SK-N-SH (cell line): ENCODE measurements at regions not wholly inside any gene's neighbourhood (a gene's known extent, or its start where the extent isn't known, plus 50 kb on each side); places are given as distances from the start of the nearest gene placed in this dataset.

Experiments
- CTCF ChIA-PET: fragments of 300-600, 350-600 bp; formaldehyde crosslinking; extraction: SDS; loops from one replicate; lab custom pipeline; 2021; lab: Yijun Ruan, JAX
- POLR2A ChIA-PET: fragments of 350-600 bp; sonication (Branson Sonifier 250); formaldehyde crosslinking; extraction: SDS; loops from one replicate; lab custom pipeline; 2020; ENCODE audit warnings: antibody characterized with exemption, inconsistent platforms; lab: Yijun Ruan, JAX
- DNase-seq: peaks from one replicate; pipeline ENCODE4 v3.0.0; 2012
- H2AFZ ChIP-seq: fragments of 200-600 bp; sonication (generic); 2 replicates; pipeline ENCODE4 v1.8.1; 2016; ENCODE audit warnings: antibody characterized with exemption, mild to moderate bottlenecking, low read depth
- H3F3A ChIP-seq: fragments of 200-600 bp; sonication (generic); replicated peaks from 2 replicates; pipeline ENCODE3; 2016; ENCODE audit warnings: antibody characterized with exemption, mild to moderate bottlenecking; ENCODE audit not compliant: insufficient read depth
- H3K27ac ChIP-seq, 2 experiments: fragments of 200-500 bp in 1 of 2; fragments of 200-600 bp in 1 of 2; sonication (Bioruptor generic) in 1 of 2; sonication (generic), shearing (Covaris generic) in 1 of 2; 2 replicates each; pipeline versions ENCODE4 v1.5.1 to v1.6.1; 2014 to 2016; ENCODE audit warnings: low read depth in 2 of 2, inconsistent platforms in 1 of 2, low read length in 1 of 2, mild to moderate bottlenecking in 1 of 2, mixed read lengths in 1 of 2
- H3K27me3 ChIP-seq: fragments of 200-600 bp; sonication (generic), shearing (Covaris generic); 2 replicates; pipeline ENCODE4 v1.6.1; 2016; ENCODE audit warnings: mixed run types; ENCODE audit not compliant: insufficient read depth
- H3K36me3 ChIP-seq, 2 experiments: fragments of 200-500 bp in 1 of 2; fragments of 200-600 bp in 1 of 2; sonication (Bioruptor generic) in 1 of 2; sonication (generic) in 1 of 2; replicated peaks in 1 of 2; 2 replicates each; pipeline versions ENCODE3 to v1.5.1; 2014 to 2016; ENCODE audit warnings: low read length in 1 of 2, mild to moderate bottlenecking in 1 of 2; ENCODE audit not compliant: insufficient read depth in 2 of 2, control insufficient read depth in 1 of 2
- H3K4me1 ChIP-seq, 2 experiments: fragments of 200-500 bp in 1 of 2; fragments of 200-600 bp in 1 of 2; sonication (Bioruptor generic) in 1 of 2; sonication (generic), shearing (Covaris generic) in 1 of 2; 2 replicates each; pipeline versions ENCODE4 v1.5.1 to v1.6.1; 2014 to 2016; ENCODE audit warnings: low read depth in 1 of 2, low read length in 1 of 2, mixed run types in 1 of 2; ENCODE audit not compliant: insufficient read depth in 2 of 2, control insufficient read depth in 1 of 2
- H3K4me2 ChIP-seq: fragments of 200-600 bp; sonication (generic), shearing (Covaris generic); 2 replicates; pipeline ENCODE4 v1.6.1; 2017; ENCODE audit warnings: mixed run types
- H3K4me3 ChIP-seq, 2 experiments: fragments of 200-500 bp in 1 of 2; fragments of 200-600 bp in 1 of 2; sonication (Bioruptor generic) in 1 of 2; sonication (generic), shearing (Covaris generic) in 1 of 2; 2 replicates each; pipeline versions ENCODE4 v1.5.1 to v1.8.1; 2014 to 2016; ENCODE audit warnings: low read depth in 2 of 2, inconsistent platforms in 1 of 2, low read length in 1 of 2, mild to moderate bottlenecking in 1 of 2, mixed read lengths in 1 of 2, moderate library complexity in 1 of 2
- H3K79me2 ChIP-seq: fragments of 200-600 bp; sonication (generic); 2 replicates; pipeline ENCODE4 v1.8.1; 2017; ENCODE audit warnings: mild to moderate bottlenecking; ENCODE audit not compliant: insufficient read depth
- H3K9ac ChIP-seq: fragments of 200-600 bp; sonication (generic); 2 replicates; pipeline ENCODE4 v1.6.1; 2017; ENCODE audit warnings: mixed run types
- H3K9me2 ChIP-seq: fragments of 200-600 bp; sonication (generic); 2 replicates; pipeline ENCODE4 v1.6.1; 2017; ENCODE audit warnings: mixed run types
- H3K9me3 ChIP-seq: fragments of 200-600 bp; sonication (generic); 2 replicates; pipeline ENCODE4 v1.6.1; 2017; ENCODE audit warnings: mixed run types, mild to moderate bottlenecking, moderate library complexity
- H4K20me1 ChIP-seq: fragments of 200-600 bp; sonication (generic); 2 replicates; pipeline ENCODE4 v1.6.1; 2017; ENCODE audit warnings: mild to moderate bottlenecking, mixed run types; ENCODE audit not compliant: insufficient read depth
- CHD2 ChIP-seq: fragments of 150-350 bp; IDR thresholded peaks from 2 replicates; pipeline ENCODE4 v1.6.1; 2018; ENCODE audit warnings: low read length; ENCODE audit not compliant: partially characterized antibody
- ELF1 ChIP-seq: IDR thresholded peaks from 2 replicates; pipeline ENCODE4 v1.4.0; 2012
- EP300 ChIP-seq, 2 experiments: IDR thresholded peaks; 2 replicates each; pipeline versions ENCODE4 v1.4.0 to v1.6.1; 2012; ENCODE audit warnings: borderline replicate concordance in 1 of 2, low read depth in 1 of 2, low read length in 1 of 2
- FOXJ3 ChIP-seq: sonication (generic); formaldehyde crosslinking; IDR thresholded peaks from 2 replicates; pipeline ENCODE4 v1.5.1; 2020; ENCODE audit warnings: mild to moderate bottlenecking, missing genetic modification reagents
- GATA2 ChIP-seq: sonication (generic); formaldehyde crosslinking; IDR thresholded peaks from 2 replicates; pipeline ENCODE4 v1.5.0; 2020; ENCODE audit warnings: mild to moderate bottlenecking, missing genetic modification reagents
- JUND ChIP-seq: IDR thresholded peaks from 2 replicates; pipeline ENCODE4 v1.4.0; 2012
- MEF2A ChIP-seq: IDR thresholded peaks from 2 replicates; pipeline ENCODE4 v1.4.0; 2012; ENCODE audit warnings: low read depth, borderline replicate concordance
- NFIC ChIP-seq: IDR thresholded peaks from 2 replicates; pipeline ENCODE4 v1.4.0; 2012; ENCODE audit warnings: borderline replicate concordance
- NRF1 ChIP-seq: IDR thresholded peaks from 2 replicates; pipeline ENCODE4 v1.6.1; 2012; ENCODE audit warnings: low read depth, mild to moderate bottlenecking, low read length
- RXRA ChIP-seq: IDR thresholded peaks from 2 replicates; pipeline ENCODE4 v1.4.0; 2012; ENCODE audit warnings: low read depth, mild to moderate bottlenecking, borderline replicate concordance
- WGBS: methylation state at CpG from one replicate; pipeline ENCODE4 v1.1.6; 2017; ENCODE audit warnings: low lambda C conversion rate; 5-methylcytosine and 5-hydroxymethylcytosine counted together
- TF ChIP-seq, protein P1 (sequence below): IDR thresholded peaks from 2 replicates; pipeline ENCODE4 v1.4.0; 2012; ENCODE audit warnings: low read depth, borderline replicate concordance
- TF ChIP-seq, protein P2 (sequence below): fragments of 200-600 bp; sonication (generic); IDR thresholded peaks from 2 replicates; pipeline ENCODE4 v1.6.1; 2017; ENCODE audit warnings: antibody characterized with exemption, mild to moderate bottlenecking, moderate library complexity
- TF ChIP-seq, protein P3 (sequence below): IDR thresholded peaks from 2 replicates; pipeline ENCODE4 v1.6.1; 2012; ENCODE audit warnings: mild to moderate bottlenecking, low read depth, low read length, moderate library complexity
- TF ChIP-seq, protein P4 (sequence below): IDR thresholded peaks from 2 replicates; pipeline ENCODE4; 2012
- TF ChIP-seq, protein P5 (sequence below): IDR thresholded peaks from 2 replicates; pipeline ENCODE4 v1.4.0; 2012; ENCODE audit warnings: low read depth, borderline replicate concordance
- TF ChIP-seq, protein P6 (sequence below): IDR thresholded peaks from 2 replicates; pipeline ENCODE4 v1.4.0; 2012; ENCODE audit warnings: low read depth

DNA sequence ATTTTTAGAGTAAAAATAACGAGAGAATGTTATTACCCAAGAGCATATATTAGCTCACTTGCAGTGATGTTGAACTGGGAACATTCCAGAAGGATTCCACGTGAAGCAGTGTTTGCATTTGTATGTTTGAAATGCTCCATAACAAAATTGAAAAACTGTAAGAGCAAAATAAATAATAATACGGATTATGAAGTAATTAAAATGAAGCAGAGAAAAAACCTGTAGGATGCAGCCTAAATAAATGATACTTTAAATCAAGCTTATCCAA is 203.3 kb downstream of the BAMBI start (continued):
- TF ChIP-seq, protein P1, sequence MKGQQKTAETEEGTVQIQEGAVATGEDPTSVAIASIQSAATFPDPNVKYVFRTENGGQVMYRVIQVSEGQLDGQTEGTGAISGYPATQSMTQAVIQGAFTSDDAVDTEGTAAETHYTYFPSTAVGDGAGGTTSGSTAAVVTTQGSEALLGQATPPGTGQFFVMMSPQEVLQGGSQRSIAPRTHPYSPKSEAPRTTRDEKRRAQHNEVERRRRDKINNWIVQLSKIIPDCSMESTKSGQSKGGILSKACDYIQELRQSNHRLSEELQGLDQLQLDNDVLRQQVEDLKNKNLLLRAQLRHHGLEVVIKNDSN, result no peak
- TF ChIP-seq NFIC, result no peak
- TF ChIP-seq, protein P2, sequence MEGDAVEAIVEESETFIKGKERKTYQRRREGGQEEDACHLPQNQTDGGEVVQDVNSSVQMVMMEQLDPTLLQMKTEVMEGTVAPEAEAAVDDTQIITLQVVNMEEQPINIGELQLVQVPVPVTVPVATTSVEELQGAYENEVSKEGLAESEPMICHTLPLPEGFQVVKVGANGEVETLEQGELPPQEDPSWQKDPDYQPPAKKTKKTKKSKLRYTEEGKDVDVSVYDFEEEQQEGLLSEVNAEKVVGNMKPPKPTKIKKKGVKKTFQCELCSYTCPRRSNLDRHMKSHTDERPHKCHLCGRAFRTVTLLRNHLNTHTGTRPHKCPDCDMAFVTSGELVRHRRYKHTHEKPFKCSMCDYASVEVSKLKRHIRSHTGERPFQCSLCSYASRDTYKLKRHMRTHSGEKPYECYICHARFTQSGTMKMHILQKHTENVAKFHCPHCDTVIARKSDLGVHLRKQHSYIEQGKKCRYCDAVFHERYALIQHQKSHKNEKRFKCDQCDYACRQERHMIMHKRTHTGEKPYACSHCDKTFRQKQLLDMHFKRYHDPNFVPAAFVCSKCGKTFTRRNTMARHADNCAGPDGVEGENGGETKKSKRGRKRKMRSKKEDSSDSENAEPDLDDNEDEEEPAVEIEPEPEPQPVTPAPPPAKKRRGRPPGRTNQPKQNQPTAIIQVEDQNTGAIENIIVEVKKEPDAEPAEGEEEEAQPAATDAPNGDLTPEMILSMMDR, result no peak
- no peak for TF ChIP-seq MEF2A
- no peak for TF ChIP-seq EP300 (IDR thresholded peaks at IDR 0.05; ENCODE audit: borderline replicate concordance in 1 of 2, low read depth in 1 of 2, low read length in 1 of 2)
- TF ChIP-seq, protein P3, sequence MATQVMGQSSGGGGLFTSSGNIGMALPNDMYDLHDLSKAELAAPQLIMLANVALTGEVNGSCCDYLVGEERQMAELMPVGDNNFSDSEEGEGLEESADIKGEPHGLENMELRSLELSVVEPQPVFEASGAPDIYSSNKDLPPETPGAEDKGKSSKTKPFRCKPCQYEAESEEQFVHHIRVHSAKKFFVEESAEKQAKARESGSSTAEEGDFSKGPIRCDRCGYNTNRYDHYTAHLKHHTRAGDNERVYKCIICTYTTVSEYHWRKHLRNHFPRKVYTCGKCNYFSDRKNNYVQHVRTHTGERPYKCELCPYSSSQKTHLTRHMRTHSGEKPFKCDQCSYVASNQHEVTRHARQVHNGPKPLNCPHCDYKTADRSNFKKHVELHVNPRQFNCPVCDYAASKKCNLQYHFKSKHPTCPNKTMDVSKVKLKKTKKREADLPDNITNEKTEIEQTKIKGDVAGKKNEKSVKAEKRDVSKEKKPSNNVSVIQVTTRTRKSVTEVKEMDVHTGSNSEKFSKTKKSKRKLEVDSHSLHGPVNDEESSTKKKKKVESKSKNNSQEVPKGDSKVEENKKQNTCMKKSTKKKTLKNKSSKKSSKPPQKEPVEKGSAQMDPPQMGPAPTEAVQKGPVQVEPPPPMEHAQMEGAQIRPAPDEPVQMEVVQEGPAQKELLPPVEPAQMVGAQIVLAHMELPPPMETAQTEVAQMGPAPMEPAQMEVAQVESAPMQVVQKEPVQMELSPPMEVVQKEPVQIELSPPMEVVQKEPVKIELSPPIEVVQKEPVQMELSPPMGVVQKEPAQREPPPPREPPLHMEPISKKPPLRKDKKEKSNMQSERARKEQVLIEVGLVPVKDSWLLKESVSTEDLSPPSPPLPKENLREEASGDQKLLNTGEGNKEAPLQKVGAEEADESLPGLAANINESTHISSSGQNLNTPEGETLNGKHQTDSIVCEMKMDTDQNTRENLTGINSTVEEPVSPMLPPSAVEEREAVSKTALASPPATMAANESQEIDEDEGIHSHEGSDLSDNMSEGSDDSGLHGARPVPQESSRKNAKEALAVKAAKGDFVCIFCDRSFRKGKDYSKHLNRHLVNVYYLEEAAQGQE, result no peak

DNA sequence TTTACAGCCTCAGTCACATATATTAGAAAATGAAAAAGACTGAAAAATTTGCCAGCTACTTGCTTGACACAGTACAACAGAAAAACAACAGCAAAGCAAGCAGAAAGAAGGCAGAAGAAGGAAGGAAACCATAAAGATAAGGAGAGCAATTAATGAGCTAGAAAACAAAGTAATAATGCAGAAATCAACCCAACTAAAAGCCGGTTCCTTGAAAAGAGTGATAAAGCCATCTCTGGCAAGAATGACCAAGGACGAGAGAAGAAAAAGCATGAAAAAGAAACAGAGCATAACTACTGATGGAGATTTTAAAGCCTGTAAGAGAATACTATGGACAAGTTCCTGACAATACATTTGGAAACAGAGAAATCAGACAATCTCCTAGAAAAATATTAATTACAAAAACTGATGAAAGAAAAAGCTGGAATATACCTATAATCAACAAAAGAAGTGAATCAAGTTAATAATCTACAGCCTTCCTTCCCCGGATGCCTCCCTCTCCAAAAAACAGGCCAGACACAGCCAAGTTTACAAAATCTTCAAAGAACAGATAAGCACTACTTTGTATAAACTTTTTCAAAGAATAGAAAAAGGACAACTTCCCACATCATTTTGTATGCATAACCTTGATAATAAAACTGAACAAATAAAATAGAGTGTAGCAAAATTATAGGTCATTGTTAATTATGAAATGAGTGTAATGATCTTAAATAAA is 204.0 kb downstream of the BAMBI start:
- Histone ChIP-seq H3K9me2 (no peaks in the 10 kb centered on the region), H3K27me3 (no peaks in the 10 kb centered on the region), H3K36me3 (no peaks in the 10 kb centered on the region), H3K27ac (no peak overlapping the region), H4K20me1 (no peaks in the 10 kb centered on the region), H3K9ac (no peak overlapping the region), H3K4me2 (no peak overlapping the region), H3K4me1 (peaks cover 2 to 3% of the 10 kb centered on the region in 2 experiments; a peak in 3 of 4 replicates), H3F3A (no peaks in the 10 kb centered on the region), H2AFZ (no peak overlapping the region), H3K79me2 (no peaks in the 10 kb centered on the region), H3K4me3 (no peak overlapping the region), H3K9me3 (no peaks in the 10 kb centered on the region)
- WGBS, result 65% methylated on average over 3 of the region's 3 CpGs
- ChIA-PET CTCF (interaction anchor here (0.7 to 2.3 kb wide), 4 partner anchors 10 to 31 kb away, joined by 3 to 4 read pairs (median 3); no protein-coding TSS in a partner anchor), POLR2A (no interaction called here)
- no peak for DNase-seq
- TF ChIP-seq GATA2 (CRISPR knock-in tag) (no peak), NFIC (no peak), NRF1 (no peak), CHD2 (no peak), FOXJ3 (CRISPR knock-in tag) (no peak), JUND (no peak), ELF1 (no peak), RXRA (no peak)
- TF ChIP-seq, protein P4, sequence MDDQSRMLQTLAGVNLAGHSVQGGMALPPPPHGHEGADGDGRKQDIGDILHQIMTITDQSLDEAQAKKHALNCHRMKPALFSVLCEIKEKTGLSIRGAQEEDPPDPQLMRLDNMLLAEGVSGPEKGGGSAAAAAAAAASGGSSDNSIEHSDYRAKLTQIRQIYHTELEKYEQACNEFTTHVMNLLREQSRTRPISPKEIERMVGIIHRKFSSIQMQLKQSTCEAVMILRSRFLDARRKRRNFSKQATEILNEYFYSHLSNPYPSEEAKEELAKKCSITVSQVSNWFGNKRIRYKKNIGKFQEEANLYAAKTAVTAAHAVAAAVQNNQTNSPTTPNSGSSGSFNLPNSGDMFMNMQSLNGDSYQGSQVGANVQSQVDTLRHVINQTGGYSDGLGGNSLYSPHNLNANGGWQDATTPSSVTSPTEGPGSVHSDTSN, result no peak
- TF ChIP-seq, protein P3, result no peak
- TF ChIP-seq, protein P5, sequence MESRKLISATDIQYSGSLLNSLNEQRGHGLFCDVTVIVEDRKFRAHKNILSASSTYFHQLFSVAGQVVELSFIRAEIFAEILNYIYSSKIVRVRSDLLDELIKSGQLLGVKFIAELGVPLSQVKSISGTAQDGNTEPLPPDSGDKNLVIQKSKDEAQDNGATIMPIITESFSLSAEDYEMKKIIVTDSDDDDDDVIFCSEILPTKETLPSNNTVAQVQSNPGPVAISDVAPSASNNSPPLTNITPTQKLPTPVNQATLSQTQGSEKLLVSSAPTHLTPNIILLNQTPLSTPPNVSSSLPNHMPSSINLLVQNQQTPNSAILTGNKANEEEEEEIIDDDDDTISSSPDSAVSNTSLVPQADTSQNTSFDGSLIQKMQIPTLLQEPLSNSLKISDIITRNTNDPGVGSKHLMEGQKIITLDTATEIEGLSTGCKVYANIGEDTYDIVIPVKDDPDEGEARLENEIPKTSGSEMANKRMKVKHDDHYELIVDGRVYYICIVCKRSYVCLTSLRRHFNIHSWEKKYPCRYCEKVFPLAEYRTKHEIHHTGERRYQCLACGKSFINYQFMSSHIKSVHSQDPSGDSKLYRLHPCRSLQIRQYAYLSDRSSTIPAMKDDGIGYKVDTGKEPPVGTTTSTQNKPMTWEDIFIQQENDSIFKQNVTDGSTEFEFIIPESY, result no peak
- TF ChIP-seq, protein P6, sequence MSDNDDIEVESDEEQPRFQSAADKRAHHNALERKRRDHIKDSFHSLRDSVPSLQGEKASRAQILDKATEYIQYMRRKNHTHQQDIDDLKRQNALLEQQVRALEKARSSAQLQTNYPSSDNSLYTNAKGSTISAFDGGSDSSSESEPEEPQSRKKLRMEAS, result no peak
